ENCODE measurements at regions not wholly inside any gene's neighbourhood (a gene's known extent, or its start where the extent isn't known, plus 50 kb on each side); places are given as distances from the start of the nearest gene placed in this dataset.

DNA sequence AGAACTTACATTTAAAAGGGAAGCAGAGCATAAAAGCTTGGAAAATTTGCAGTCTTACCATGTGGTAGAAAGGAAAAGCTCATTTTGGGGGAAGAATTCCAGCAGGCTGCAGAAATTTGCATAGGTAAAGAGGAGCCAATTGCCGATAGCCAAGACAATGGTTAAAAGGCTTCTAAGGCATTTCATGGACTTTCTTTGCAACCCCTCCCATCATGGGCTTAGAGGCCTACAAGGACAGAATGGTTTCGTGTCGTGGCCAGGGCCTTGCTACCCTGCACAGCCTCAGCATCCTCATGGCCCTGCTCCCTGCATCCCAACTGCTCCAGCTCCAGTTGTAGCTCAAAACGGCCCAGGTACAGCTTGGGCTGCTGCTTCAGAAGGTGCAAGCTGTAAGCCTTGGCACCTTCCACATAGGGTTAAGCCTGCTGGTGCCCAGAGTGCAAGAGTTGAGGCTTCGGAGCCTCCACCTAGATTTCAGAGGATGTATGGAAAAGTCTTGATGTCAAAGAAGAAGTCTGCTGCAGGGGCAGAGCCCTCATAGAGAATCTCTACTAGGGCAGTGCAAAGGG is 420.3 kb downstream of the PCDH17 start:
- no peak overlapping the region for H3K4me3 ChIP-seq (replicated peaks in 1 of 2; ENCODE audit: low read depth in 2 of 2, low read length in 2 of 2)
- TF ChIP-seq, protein P1, sequence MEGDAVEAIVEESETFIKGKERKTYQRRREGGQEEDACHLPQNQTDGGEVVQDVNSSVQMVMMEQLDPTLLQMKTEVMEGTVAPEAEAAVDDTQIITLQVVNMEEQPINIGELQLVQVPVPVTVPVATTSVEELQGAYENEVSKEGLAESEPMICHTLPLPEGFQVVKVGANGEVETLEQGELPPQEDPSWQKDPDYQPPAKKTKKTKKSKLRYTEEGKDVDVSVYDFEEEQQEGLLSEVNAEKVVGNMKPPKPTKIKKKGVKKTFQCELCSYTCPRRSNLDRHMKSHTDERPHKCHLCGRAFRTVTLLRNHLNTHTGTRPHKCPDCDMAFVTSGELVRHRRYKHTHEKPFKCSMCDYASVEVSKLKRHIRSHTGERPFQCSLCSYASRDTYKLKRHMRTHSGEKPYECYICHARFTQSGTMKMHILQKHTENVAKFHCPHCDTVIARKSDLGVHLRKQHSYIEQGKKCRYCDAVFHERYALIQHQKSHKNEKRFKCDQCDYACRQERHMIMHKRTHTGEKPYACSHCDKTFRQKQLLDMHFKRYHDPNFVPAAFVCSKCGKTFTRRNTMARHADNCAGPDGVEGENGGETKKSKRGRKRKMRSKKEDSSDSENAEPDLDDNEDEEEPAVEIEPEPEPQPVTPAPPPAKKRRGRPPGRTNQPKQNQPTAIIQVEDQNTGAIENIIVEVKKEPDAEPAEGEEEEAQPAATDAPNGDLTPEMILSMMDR (IDR thresholded peaks at IDR 0.05; ENCODE audit: low read depth, low read length): no peak
- no peak for DNase-seq (ENCODE audit: low read depth in 2 of 2)

DNA sequence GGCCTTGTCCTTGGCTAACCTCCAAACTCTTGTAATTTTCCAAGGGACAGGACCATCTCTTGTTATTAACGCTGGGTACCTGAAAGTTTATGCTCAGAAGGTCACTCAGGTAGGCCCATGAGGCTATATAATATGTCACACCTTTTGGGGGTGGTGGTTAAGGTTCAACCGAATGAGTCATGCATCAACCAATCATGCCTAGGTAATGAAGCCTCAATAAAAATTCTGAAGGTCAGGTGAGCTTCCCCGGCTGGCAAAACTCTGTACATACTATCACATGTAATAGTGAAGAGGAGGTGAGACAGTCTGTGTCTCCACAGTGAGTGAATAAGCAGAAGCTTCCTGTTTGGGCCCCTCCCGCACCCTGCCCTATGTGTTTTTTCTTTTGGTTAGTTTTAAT is 424.9 kb downstream of the PCDH17 start:
- TF ChIP-seq, protein P1 (IDR thresholded peaks at IDR 0.05; ENCODE audit: low read depth, low read length): no peak
- no peak for DNase-seq (ENCODE audit: low read depth in 2 of 2)
- no peak overlapping the region for H3K4me3 ChIP-seq (replicated peaks in 1 of 2; ENCODE audit: low read depth in 2 of 2, low read length in 2 of 2)

DNA sequence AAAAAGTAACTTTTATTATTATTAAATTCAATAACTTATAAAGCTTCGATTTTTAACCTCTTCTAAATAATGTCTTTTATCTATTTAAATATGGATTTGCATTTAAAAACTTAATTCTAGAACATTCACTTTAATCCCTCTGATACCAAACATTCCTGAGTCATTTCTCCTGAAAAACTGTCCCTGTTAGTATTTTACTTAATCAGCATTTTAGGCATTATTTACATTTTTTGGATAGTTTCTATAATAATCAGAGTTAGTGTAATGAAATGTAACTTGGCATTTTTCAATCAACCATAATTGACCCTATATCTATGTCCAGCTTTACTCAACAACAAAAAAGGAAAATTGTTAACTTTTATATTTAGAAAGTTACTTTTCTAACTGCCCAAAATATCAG is 428.1 kb downstream of the PCDH17 start:
- H3K4me3 ChIP-seq (replicated peaks in 1 of 2; ENCODE audit: low read depth in 2 of 2, low read length in 2 of 2): no peak overlapping the region
- no peak for DNase-seq (ENCODE audit: low read depth in 2 of 2)
- TF ChIP-seq, protein P1 (IDR thresholded peaks at IDR 0.05; ENCODE audit: low read depth, low read length): no peak

DNA sequence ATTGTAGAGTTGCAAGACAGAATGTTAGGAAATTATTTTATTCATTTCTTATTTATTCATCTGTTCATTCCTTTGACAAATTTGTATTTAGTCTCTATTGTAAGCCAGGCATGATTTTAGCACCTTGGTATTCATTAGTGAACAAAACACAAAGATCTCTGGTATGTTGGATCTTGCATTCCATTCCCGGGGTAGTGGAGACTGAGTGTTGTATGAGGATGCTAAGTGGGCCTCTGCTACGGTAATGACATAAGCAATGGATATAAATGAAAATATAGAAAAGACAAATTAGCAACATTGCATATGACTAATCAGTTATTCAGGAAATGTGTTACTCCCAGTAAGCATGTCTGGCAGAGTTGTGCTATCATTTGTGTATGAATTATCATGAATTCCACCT is 449.3 kb downstream of the PCDH17 start:
- TF ChIP-seq, protein P1 (IDR thresholded peaks at IDR 0.05; ENCODE audit: low read depth, low read length): no peak
- no peak for DNase-seq (ENCODE audit: low read depth in 2 of 2)
- H3K4me3 ChIP-seq (replicated peaks in 1 of 2; ENCODE audit: low read depth in 2 of 2, low read length in 2 of 2): no peak overlapping the region

DNA sequence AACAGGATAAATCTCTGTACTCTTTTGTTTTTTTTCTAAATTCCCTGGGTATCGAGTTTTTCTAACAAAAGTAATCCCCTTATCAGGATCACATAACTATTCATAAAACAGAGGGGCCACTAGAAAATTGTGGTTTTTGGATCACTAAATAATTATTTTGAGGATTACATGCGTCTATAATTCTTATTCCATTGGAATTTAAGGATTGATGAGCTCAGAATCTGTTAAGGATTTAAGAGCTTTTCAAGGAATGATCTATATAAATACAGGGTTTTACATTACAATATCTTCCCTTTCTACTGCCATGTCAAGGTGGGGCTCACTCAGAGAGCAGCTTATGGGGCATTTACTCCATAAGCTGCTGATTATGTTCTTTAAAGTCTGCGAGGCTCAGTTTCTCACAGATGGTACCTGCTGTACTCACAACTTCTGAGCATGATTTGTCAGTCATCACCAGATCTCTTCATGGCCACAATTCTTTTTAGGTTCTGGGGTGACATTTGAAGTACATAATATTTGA is 449.8 kb downstream of the PCDH17 start:
- TF ChIP-seq, protein P1 (IDR thresholded peaks at IDR 0.05; ENCODE audit: low read depth, low read length): no peak
- H3K4me3 ChIP-seq (replicated peaks in 1 of 2; ENCODE audit: low read depth in 2 of 2, low read length in 2 of 2): no peak overlapping the region
- DNase-seq (ENCODE audit: low read depth in 2 of 2): no peak

DNA sequence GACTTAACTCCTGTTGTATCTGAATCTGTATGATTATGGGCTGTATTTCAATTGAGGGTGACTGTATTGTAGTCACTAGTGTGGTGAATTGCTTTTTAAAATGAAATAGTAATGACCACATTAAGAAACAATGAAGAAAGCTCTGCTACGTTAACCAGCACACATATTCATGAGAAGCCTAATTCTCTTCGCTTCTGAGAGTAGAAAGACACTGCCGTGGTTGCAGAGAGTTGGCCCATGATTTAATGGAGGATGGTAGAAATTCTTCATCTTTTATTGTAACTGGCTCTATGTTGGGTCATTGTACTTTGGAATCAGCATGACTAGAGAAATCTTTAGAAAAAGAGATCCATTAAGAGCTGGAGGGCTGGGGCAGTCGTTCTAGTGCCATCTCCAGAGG is 451.5 kb downstream of the PCDH17 start:
- TF ChIP-seq, protein P1 (IDR thresholded peaks at IDR 0.05; ENCODE audit: low read depth, low read length): no peak
- no peak overlapping the region for H3K4me3 ChIP-seq (replicated peaks in 1 of 2; ENCODE audit: low read depth in 2 of 2, low read length in 2 of 2)
- no peak for DNase-seq (ENCODE audit: low read depth in 2 of 2)

DNA sequence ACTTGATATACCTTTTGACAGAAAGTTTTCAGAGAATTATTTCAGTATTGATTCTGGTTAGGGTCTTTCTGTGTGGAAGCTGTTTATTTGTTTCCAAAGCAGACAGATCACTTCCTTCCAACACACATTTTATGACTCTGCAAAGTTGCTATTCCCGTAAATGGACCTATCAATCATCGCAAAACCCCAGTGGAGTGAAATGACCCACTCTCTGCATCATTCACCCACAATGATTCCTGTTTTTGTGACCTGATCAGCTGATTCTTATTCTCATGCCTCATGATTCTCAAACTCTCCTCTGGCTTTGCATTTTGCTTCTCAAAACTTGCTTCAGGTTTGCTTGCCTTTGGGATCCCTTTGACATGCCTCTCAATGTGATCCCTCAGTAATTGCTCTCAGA is 453.7 kb downstream of the PCDH17 start:
- no peak for DNase-seq (ENCODE audit: low read depth in 2 of 2)
- H3K4me3 ChIP-seq (replicated peaks in 1 of 2; ENCODE audit: low read depth in 2 of 2, low read length in 2 of 2): no peak overlapping the region
- TF ChIP-seq, protein P1 (IDR thresholded peaks at IDR 0.05; ENCODE audit: low read depth, low read length): no peak
